ENCODE measurements at regions not wholly inside any gene's neighbourhood (a gene's known extent, or its start where the extent isn't known, plus 50 kb on each side); places are given as distances from the start of the nearest gene placed in this dataset.

- Histone ChIP-seq H3K56ac (ENCODE audit: low read length) (no peak overlapping the region), H3K18ac (ENCODE audit: low read length) (no peak overlapping the region), H3K79me1 (ENCODE audit: low read length) (no peaks in the 10 kb centered on the region), H3K9ac (ENCODE audit: low read length) (no peak overlapping the region), H4K5ac (ENCODE audit: low read length) (no peak overlapping the region), H2AK5ac (ENCODE audit: low read length) (no peak overlapping the region), H3K4me1 (ENCODE audit: control insufficient read depth, low read depth, low read length) (no peaks in the 10 kb centered on the region), H3K23ac (ENCODE audit: low read length) (no peak overlapping the region), H3K27me3 (ENCODE audit: insufficient read depth, low read length, poor library complexity) (no peaks in the 10 kb centered on the region), H3K36me3 (ENCODE audit: control insufficient read depth, insufficient read depth, low read length) (no peaks in the 10 kb centered on the region), H2BK120ac (ENCODE audit: low read depth, low read length) (no peak overlapping the region), H3K79me2 (ENCODE audit: control insufficient read depth, insufficient read depth, low read length) (no peaks in the 10 kb centered on the region), H4K8ac (ENCODE audit: low read depth, low read length) (no peak overlapping the region), H3K4me2 (ENCODE audit: low read length) (no peak overlapping the region), H2BK15ac (replicated peaks; ENCODE audit: low read depth) (no peak overlapping the region), H3K4ac (ENCODE audit: low read depth, low read length) (no peak overlapping the region), H3K4me3 (ENCODE audit: low read length) (no peak overlapping the region), H2BK5ac (ENCODE audit: low read length) (no peak overlapping the region), H3K27ac (ENCODE audit: low read depth, low read length) (no peak overlapping the region)
- DNase-seq = no peak
- no CpG with 5 or more reads among the region's 1 CpG for WGBS (ENCODE audit: extremely low coverage, insufficient coverage, low lambda C conversion rate)
Observed at GRCh38 chr21:25244735-25245134, 362.5 kb downstream of the MRPL39 start.

- no peak for DNase-seq
- no peak overlapping the region for H3K18ac ChIP-seq (ENCODE audit: low read length)
- H3K9ac ChIP-seq (ENCODE audit: low read length) = no peak overlapping the region
- H2AK5ac ChIP-seq (ENCODE audit: low read length) = no peak overlapping the region
- H2BK5ac ChIP-seq (ENCODE audit: low read length) = no peak overlapping the region
- H3K4me1 ChIP-seq (ENCODE audit: control insufficient read depth, low read depth, low read length) = no peaks in the 10 kb centered on the region
- H3K4ac ChIP-seq (ENCODE audit: low read depth, low read length) = no peak overlapping the region
- H3K79me1 ChIP-seq (ENCODE audit: low read length) = no peaks in the 10 kb centered on the region
- H3K56ac ChIP-seq (ENCODE audit: low read length) = no peak overlapping the region
- H4K5ac ChIP-seq (ENCODE audit: low read length) = no peak overlapping the region
- no peak overlapping the region for H3K4me3 ChIP-seq (ENCODE audit: low read length)
- H3K4me2 ChIP-seq (ENCODE audit: low read length) = no peak overlapping the region
- H2BK15ac ChIP-seq (replicated peaks; ENCODE audit: low read depth) = no peak overlapping the region
- H3K79me2 ChIP-seq (ENCODE audit: control insufficient read depth, insufficient read depth, low read length) = no peaks in the 10 kb centered on the region
- no CpG with 5 or more reads among the region's 7 CpGs for WGBS (ENCODE audit: extremely low coverage, insufficient coverage, low lambda C conversion rate)
- H3K27me3 ChIP-seq (ENCODE audit: insufficient read depth, low read length, poor library complexity) = no peaks in the 10 kb centered on the region
- no peak overlapping the region for H3K27ac ChIP-seq (ENCODE audit: low read depth, low read length)
- no peaks in the 10 kb centered on the region for H3K36me3 ChIP-seq (ENCODE audit: control insufficient read depth, insufficient read depth, low read length)
- H2BK120ac ChIP-seq (ENCODE audit: low read depth, low read length) = no peak overlapping the region
- H3K23ac ChIP-seq (ENCODE audit: low read length) = no peak overlapping the region
- H4K8ac ChIP-seq (ENCODE audit: low read depth, low read length) = peak overlapping the region; percentile 39
Observed at GRCh38 chr21:25243808-25244207, 363.5 kb downstream of the MRPL39 start.

- Histone ChIP-seq H3K9ac (ENCODE audit: low read length) (no peak overlapping the region), H3K4me1 (ENCODE audit: control insufficient read depth, low read depth, low read length) (no peaks in the 10 kb centered on the region), H3K79me2 (ENCODE audit: control insufficient read depth, insufficient read depth, low read length) (no peaks in the 10 kb centered on the region), H4K5ac (ENCODE audit: low read length) (no peak overlapping the region), H3K23ac (ENCODE audit: low read length) (no peak overlapping the region), H2AK5ac (ENCODE audit: low read length) (no peak overlapping the region), H3K36me3 (ENCODE audit: control insufficient read depth, insufficient read depth, low read length) (no peaks in the 10 kb centered on the region), H3K56ac (ENCODE audit: low read length) (no peak overlapping the region), H3K18ac (ENCODE audit: low read length) (no peak overlapping the region), H3K4ac (ENCODE audit: low read depth, low read length) (no peak overlapping the region), H4K8ac (ENCODE audit: low read depth, low read length) (no peak overlapping the region), H2BK5ac (ENCODE audit: low read length) (no peak overlapping the region), H3K27me3 (ENCODE audit: insufficient read depth, low read length, poor library complexity) (no peaks in the 10 kb centered on the region), H3K27ac (ENCODE audit: low read depth, low read length) (no peak overlapping the region), H3K4me2 (ENCODE audit: low read length) (no peak overlapping the region), H3K79me1 (ENCODE audit: low read length) (no peaks in the 10 kb centered on the region), H2BK15ac (replicated peaks; ENCODE audit: low read depth) (no peak overlapping the region), H3K4me3 (ENCODE audit: low read length) (no peak overlapping the region), H2BK120ac (ENCODE audit: low read depth, low read length) (no peak overlapping the region)
- no CpG with 5 or more reads among the region's 1 CpG for WGBS (ENCODE audit: extremely low coverage, insufficient coverage, low lambda C conversion rate)
- no peak for DNase-seq
Observed at GRCh38 chr21:25240974-25241373, 366.3 kb downstream of the MRPL39 start.

- H3K4me1 ChIP-seq (ENCODE audit: control insufficient read depth, low read depth, low read length) = no peaks in the 10 kb centered on the region
- no peak overlapping the region for H2AK5ac ChIP-seq (ENCODE audit: low read length)
- H2BK120ac ChIP-seq (ENCODE audit: low read depth, low read length) = no peak overlapping the region
- WGBS (ENCODE audit: extremely low coverage, insufficient coverage, low lambda C conversion rate) = no CpG with 5 or more reads among the region's 4 CpGs
- no peak overlapping the region for H3K27ac ChIP-seq (ENCODE audit: low read depth, low read length)
- H3K36me3 ChIP-seq (ENCODE audit: control insufficient read depth, insufficient read depth, low read length) = no peaks in the 10 kb centered on the region
- DNase-seq = no peak
- H2BK15ac ChIP-seq (replicated peaks; ENCODE audit: low read depth) = no peak overlapping the region
- H3K79me2 ChIP-seq (ENCODE audit: control insufficient read depth, insufficient read depth, low read length) = no peaks in the 10 kb centered on the region
- no peak overlapping the region for H3K4ac ChIP-seq (ENCODE audit: low read depth, low read length)
- no peak overlapping the region for H3K56ac ChIP-seq (ENCODE audit: low read length)
- H4K8ac ChIP-seq (ENCODE audit: low read depth, low read length) = no peak overlapping the region
- no peak overlapping the region for H3K4me2 ChIP-seq (ENCODE audit: low read length)
- H2BK5ac ChIP-seq (ENCODE audit: low read length) = no peak overlapping the region
- no peak overlapping the region for H3K18ac ChIP-seq (ENCODE audit: low read length)
- no peaks in the 10 kb centered on the region for H3K27me3 ChIP-seq (ENCODE audit: insufficient read depth, low read length, poor library complexity)
- H3K4me3 ChIP-seq (ENCODE audit: low read length) = no peak overlapping the region
- no peak overlapping the region for H4K5ac ChIP-seq (ENCODE audit: low read length)
- H3K23ac ChIP-seq (ENCODE audit: low read length) = no peak overlapping the region
- H3K9ac ChIP-seq (ENCODE audit: low read length) = no peak overlapping the region
- no peaks in the 10 kb centered on the region for H3K79me1 ChIP-seq (ENCODE audit: low read length)
Observed at GRCh38 chr21:25234857-25235801, 372.2 kb downstream of the MRPL39 start.

- Histone ChIP-seq H3K27me3 (ENCODE audit: insufficient read depth, low read length, poor library complexity) (no peaks in the 10 kb centered on the region), H3K18ac (ENCODE audit: low read length) (no peak overlapping the region), H3K56ac (ENCODE audit: low read length) (no peak overlapping the region), H2AK5ac (ENCODE audit: low read length) (no peak overlapping the region), H3K23ac (ENCODE audit: low read length) (no peak overlapping the region), H3K4me2 (ENCODE audit: low read length) (no peak overlapping the region), H2BK15ac (replicated peaks; ENCODE audit: low read depth) (no peak overlapping the region), H3K4me3 (ENCODE audit: low read length) (no peak overlapping the region), H3K79me2 (ENCODE audit: control insufficient read depth, insufficient read depth, low read length) (no peaks in the 10 kb centered on the region), H3K4ac (ENCODE audit: low read depth, low read length) (no peak overlapping the region), H3K36me3 (ENCODE audit: control insufficient read depth, insufficient read depth, low read length) (no peaks in the 10 kb centered on the region), H2BK120ac (ENCODE audit: low read depth, low read length) (no peak overlapping the region), H3K9ac (ENCODE audit: low read length) (no peak overlapping the region), H4K8ac (ENCODE audit: low read depth, low read length) (no peak overlapping the region), H4K5ac (ENCODE audit: low read length) (no peak overlapping the region), H2BK5ac (ENCODE audit: low read length) (no peak overlapping the region), H3K27ac (ENCODE audit: low read depth, low read length) (no peak overlapping the region), H3K4me1 (ENCODE audit: control insufficient read depth, low read depth, low read length) (no peaks in the 10 kb centered on the region), H3K79me1 (ENCODE audit: low read length) (no peaks in the 10 kb centered on the region)
- DNase-seq = no peak
Observed at GRCh38 chr21:25220954-25221353, 386.3 kb downstream of the MRPL39 start.

GRCh38 chr21:25220169-25220568 is 387.1 kb downstream of the MRPL39 start:
- no peak overlapping the region for H2BK5ac ChIP-seq (ENCODE audit: low read length)
- no peak overlapping the region for H3K18ac ChIP-seq (ENCODE audit: low read length)
- H3K4me3 ChIP-seq (ENCODE audit: low read length) = no peak overlapping the region
- H3K36me3 ChIP-seq (ENCODE audit: control insufficient read depth, insufficient read depth, low read length) = no peaks in the 10 kb centered on the region
- no peak overlapping the region for H3K23ac ChIP-seq (ENCODE audit: low read length)
- no peak overlapping the region for H4K5ac ChIP-seq (ENCODE audit: low read length)
- no peak overlapping the region for H2BK15ac ChIP-seq (replicated peaks; ENCODE audit: low read depth)
- H3K9ac ChIP-seq (ENCODE audit: low read length) = no peak overlapping the region
- H3K79me2 ChIP-seq (ENCODE audit: control insufficient read depth, insufficient read depth, low read length) = no peaks in the 10 kb centered on the region
- H3K27ac ChIP-seq (ENCODE audit: low read depth, low read length) = no peak overlapping the region
- no CpG with 5 or more reads among the region's 1 CpG for WGBS (ENCODE audit: extremely low coverage, insufficient coverage, low lambda C conversion rate)
- no peak overlapping the region for H2AK5ac ChIP-seq (ENCODE audit: low read length)
- H3K4me2 ChIP-seq (ENCODE audit: low read length) = no peak overlapping the region
- no peaks in the 10 kb centered on the region for H3K79me1 ChIP-seq (ENCODE audit: low read length)
- H3K56ac ChIP-seq (ENCODE audit: low read length) = no peak overlapping the region
- H3K27me3 ChIP-seq (ENCODE audit: insufficient read depth, low read length, poor library complexity) = no peaks in the 10 kb centered on the region
- DNase-seq = no peak
- no peaks in the 10 kb centered on the region for H3K4me1 ChIP-seq (ENCODE audit: control insufficient read depth, low read depth, low read length)
- H4K8ac ChIP-seq (ENCODE audit: low read depth, low read length) = no peak overlapping the region
- no peak overlapping the region for H3K4ac ChIP-seq (ENCODE audit: low read depth, low read length)
- no peak overlapping the region for H2BK120ac ChIP-seq (ENCODE audit: low read depth, low read length)
